PC-9 (cell line): ENCODE measurements at regions not wholly inside any gene's neighbourhood (a gene's known extent, or its start where the extent isn't known, plus 50 kb on each side); places are given as distances from the start of the nearest gene placed in this dataset.

Experiments used
- EZH2 ChIP-seq: fragments of 200-600 bp; sonication (generic); IDR thresholded peaks from 2 replicates; pipeline ENCODE4 v1.8.0; 2017; ENCODE audit warnings: antibody characterized with exemption, low read depth
- TF ChIP-seq, protein P1 (sequence below): fragments of 200-600 bp; sonication (generic); conservative IDR thresholded peaks from 2 replicates; pipeline ENCODE4 v1.6.1; 2017; ENCODE audit warnings: mixed run types, antibody characterized with exemption, mild to moderate bottlenecking, moderate library complexity

DNA sequence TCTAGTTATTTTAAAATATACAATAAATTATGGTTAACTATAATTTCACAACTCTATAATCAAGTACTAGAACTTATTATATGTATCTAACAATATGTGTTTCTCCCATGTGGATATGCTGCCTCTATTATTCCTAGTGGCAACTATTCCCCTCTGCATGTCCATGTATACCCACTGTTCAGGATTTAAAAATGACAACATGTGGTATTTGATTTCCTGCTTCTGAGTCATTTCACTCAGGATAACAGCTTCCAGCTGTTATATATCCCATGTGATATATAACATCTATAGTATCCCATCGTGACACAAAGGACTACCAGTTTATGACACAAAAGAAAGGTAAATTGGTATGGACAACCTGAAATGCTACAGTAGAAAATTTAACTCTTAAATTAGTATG is 167.4 kb upstream of the TACR3 start:
- no peak for TF ChIP-seq EZH2
- TF ChIP-seq, protein P1, sequence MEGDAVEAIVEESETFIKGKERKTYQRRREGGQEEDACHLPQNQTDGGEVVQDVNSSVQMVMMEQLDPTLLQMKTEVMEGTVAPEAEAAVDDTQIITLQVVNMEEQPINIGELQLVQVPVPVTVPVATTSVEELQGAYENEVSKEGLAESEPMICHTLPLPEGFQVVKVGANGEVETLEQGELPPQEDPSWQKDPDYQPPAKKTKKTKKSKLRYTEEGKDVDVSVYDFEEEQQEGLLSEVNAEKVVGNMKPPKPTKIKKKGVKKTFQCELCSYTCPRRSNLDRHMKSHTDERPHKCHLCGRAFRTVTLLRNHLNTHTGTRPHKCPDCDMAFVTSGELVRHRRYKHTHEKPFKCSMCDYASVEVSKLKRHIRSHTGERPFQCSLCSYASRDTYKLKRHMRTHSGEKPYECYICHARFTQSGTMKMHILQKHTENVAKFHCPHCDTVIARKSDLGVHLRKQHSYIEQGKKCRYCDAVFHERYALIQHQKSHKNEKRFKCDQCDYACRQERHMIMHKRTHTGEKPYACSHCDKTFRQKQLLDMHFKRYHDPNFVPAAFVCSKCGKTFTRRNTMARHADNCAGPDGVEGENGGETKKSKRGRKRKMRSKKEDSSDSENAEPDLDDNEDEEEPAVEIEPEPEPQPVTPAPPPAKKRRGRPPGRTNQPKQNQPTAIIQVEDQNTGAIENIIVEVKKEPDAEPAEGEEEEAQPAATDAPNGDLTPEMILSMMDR, result no peak
